ENCODE measurements at regions not wholly inside any gene's neighbourhood (a gene's known extent, or its start where the extent isn't known, plus 50 kb on each side); places are given as distances from the start of the nearest gene placed in this dataset.

GRCh38 chr16:26816885-26817571, 249.7 kb upstream of the C16orf82 start:
- no peak overlapping the region for H3K4me3 ChIP-seq (replicated peaks in 1 of 3)
- H3K9me3 ChIP-seq, result no peaks in the 10 kb centered on the region
- H3K27me3 ChIP-seq, result no peaks in the 10 kb centered on the region
- no peak for DNase-seq
- intact Hi-C loops (cut with DNase I), result no loop called here
- no peaks in the 10 kb centered on the region for H3K36me3 ChIP-seq
- 73 to 80% methylated on average over 21 of the region's 21 CpGs for WGBS, 2 donors
- H3K27ac ChIP-seq, result no peak overlapping the region
- TF ChIP-seq POLR2A (IDR thresholded peaks at IDR 0.05), result no peak
- no peak for TF ChIP-seq CTCF (IDR thresholded peaks at IDR 0.05)
- H3K4me1 ChIP-seq, result no peaks in the 10 kb centered on the region

- no peaks in the 10 kb centered on the region for H3K4me1 ChIP-seq
- H3K4me3 ChIP-seq (replicated peaks in 1 of 3), result no peak overlapping the region
- H3K27me3 ChIP-seq, result no peaks in the 10 kb centered on the region
- intact Hi-C loops (cut with DNase I), result no loop called here
- WGBS, 2 donors, result 86 to 89% methylated on average over 2 of the region's 2 CpGs
- H3K36me3 ChIP-seq, result no peaks in the 10 kb centered on the region
- no peaks in the 10 kb centered on the region for H3K9me3 ChIP-seq
- TF ChIP-seq POLR2A (IDR thresholded peaks at IDR 0.05) (no peak), CTCF (IDR thresholded peaks at IDR 0.05) (no peak)
- no peak for DNase-seq
- H3K27ac ChIP-seq, result no peak overlapping the region
Observed at GRCh38 chr16:26818393-26818792, 248.3 kb upstream of the C16orf82 start.

- Histone ChIP-seq H3K27me3 (no peaks in the 10 kb centered on the region), H3K9me3 (no peaks in the 10 kb centered on the region), H3K27ac (no peak overlapping the region), H3K4me3 (replicated peaks in 1 of 3) (no peak overlapping the region), H3K4me1 (no peaks in the 10 kb centered on the region), H3K36me3 (no peaks in the 10 kb centered on the region)
- TF ChIP-seq POLR2A (IDR thresholded peaks at IDR 0.05), result no peak
- TF ChIP-seq CTCF (IDR thresholded peaks at IDR 0.05), result no peak
- 90 to 94% methylated on average over 9 of the region's 9 CpGs for WGBS, 2 donors
- intact Hi-C loops (cut with DNase I), result no loop called here
- no peak for DNase-seq
Observed at GRCh38 chr16:26824469-26824868, 242.3 kb upstream of the C16orf82 start.

- no peaks in the 10 kb centered on the region for H3K27me3 ChIP-seq
- TF ChIP-seq CTCF (IDR thresholded peaks at IDR 0.05) (no peak), POLR2A (IDR thresholded peaks at IDR 0.05) (no peak)
- no peak overlapping the region for H3K27ac ChIP-seq
- WGBS, 2 donors, result 60 to 74% methylated on average over 4 of the region's 4 CpGs
- intact Hi-C loops (cut with DNase I), result no loop called here
- H3K36me3 ChIP-seq, result no peaks in the 10 kb centered on the region
- no peaks in the 10 kb centered on the region for H3K9me3 ChIP-seq
- H3K4me1 ChIP-seq, result no peaks in the 10 kb centered on the region
- H3K4me3 ChIP-seq (replicated peaks in 1 of 3), result no peak overlapping the region
- no peak for DNase-seq
Observed at GRCh38 chr16:26826500-26826899, 240.2 kb upstream of the C16orf82 start.

GRCh38 chr16:26827386-26827785, 239.3 kb upstream of the C16orf82 start:
- no peaks in the 10 kb centered on the region for H3K27me3 ChIP-seq
- H3K4me1 ChIP-seq, result no peaks in the 10 kb centered on the region
- TF ChIP-seq POLR2A (IDR thresholded peaks at IDR 0.05) (no peak), CTCF (IDR thresholded peaks at IDR 0.05) (no peak)
- H3K4me3 ChIP-seq (replicated peaks in 1 of 3), result no peak overlapping the region
- intact Hi-C loops (cut with DNase I), result no loop called here
- H3K9me3 ChIP-seq, result no peaks in the 10 kb centered on the region
- no peak overlapping the region for H3K27ac ChIP-seq
- DNase-seq, result no peak
- H3K36me3 ChIP-seq, result no peaks in the 10 kb centered on the region
- WGBS, 2 donors, result 93 to 96% methylated on average over 4 of the region's 4 CpGs
